Neural progenitor cell (in vitro differentiated cells): ENCODE measurements at regions not wholly inside any gene's neighbourhood (a gene's known extent, or its start where the extent isn't known, plus 50 kb on each side); places are given as distances from the start of the nearest gene placed in this dataset.
"Not testable (repeated sequence)": the region's sequence is repeated elsewhere in the genome, so short reads cannot be mapped to it uniquely, and the experiment has no call there.

Experiments
- CTCF ChIP-seq: fragments of 200-600 bp; sonication (generic); IDR thresholded peaks from 2 replicates; pipeline ENCODE4 v1.5.1; 2017; ENCODE audit warnings: antibody characterized with exemption, mild to moderate bottlenecking
- EZH2 ChIP-seq: fragments of 200-600 bp; sonication (generic); IDR thresholded peaks from 2 replicates; pipeline ENCODE4 v1.6.1; 2017; ENCODE audit warnings: antibody characterized with exemption, mild to moderate bottlenecking, moderate library complexity
- EZH2phosphoT487 ChIP-seq: fragments of 200-600 bp; sonication (generic); IDR thresholded peaks from 2 replicates; pipeline ENCODE4 v1.6.1; 2017; ENCODE audit warnings: antibody characterized with exemption

GRCh38 chr1:47664896-47665295, 227.1 kb downstream of the FOXD2 start:
- TF ChIP-seq CTCF, EZH2, EZH2phosphoT487: not testable (repeated sequence)
